ENCODE measurements at regions not wholly inside any gene's neighbourhood (a gene's known extent, or its start where the extent isn't known, plus 50 kb on each side); places are given as distances from the start of the nearest gene placed in this dataset.

- Histone ChIP-seq H3K9me3 (ENCODE audit: control insufficient read depth, low read length) (no peaks in the 10 kb centered on the region), H3K27ac (ENCODE audit: low read depth, low read length, severe bottlenecking) (no peak overlapping the region), H3K4me1 (ENCODE audit: control insufficient read depth, insufficient read depth, low read length, poor library complexity, severe bottlenecking) (no peaks in the 10 kb centered on the region), H3K36me3 (ENCODE audit: control insufficient read depth, insufficient read depth, low read length) (no peaks in the 10 kb centered on the region), H3K4me3 (ENCODE audit: extremely low read depth, insufficient read depth, low read length, poor library complexity, severe bottlenecking) (no peak overlapping the region)
- 85 to 93% methylated on average over 5 to 9 of the region's 11 CpGs for WGBS, 2 experiments (ENCODE audit: insufficient coverage in 2 of 2)
Measured at GRCh38 chr15:81865850-81866537, 179.8 kb downstream of the MEX3B start.

DNA sequence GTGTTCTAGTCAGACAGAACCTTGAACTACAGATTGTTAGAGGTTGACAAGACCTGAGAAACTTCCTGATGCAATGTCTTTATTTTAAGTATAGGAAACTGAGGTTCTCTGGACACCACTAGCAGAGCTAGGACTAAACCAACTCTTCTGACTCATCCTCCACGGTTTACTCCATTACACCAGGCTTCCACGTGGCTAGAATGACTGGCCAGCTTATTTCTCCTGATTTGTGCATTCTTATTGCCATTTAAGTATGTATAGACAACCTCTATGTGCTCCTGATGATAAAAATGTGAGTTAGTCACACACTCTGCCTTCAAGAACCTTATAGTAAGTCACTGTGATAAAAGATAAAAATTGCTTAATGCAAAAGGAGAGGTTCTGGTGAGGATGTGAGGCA, 182.7 kb downstream of the MEX3B start:
- Histone ChIP-seq H3K4me1 (ENCODE audit: control insufficient read depth, insufficient read depth, low read length, poor library complexity, severe bottlenecking) (no peaks in the 10 kb centered on the region), H3K9me3 (ENCODE audit: control insufficient read depth, low read length) (no peaks in the 10 kb centered on the region), H3K27ac (ENCODE audit: low read depth, low read length, severe bottlenecking) (no peak overlapping the region), H3K4me3 (ENCODE audit: extremely low read depth, insufficient read depth, low read length, poor library complexity, severe bottlenecking) (no peak overlapping the region), H3K36me3 (ENCODE audit: control insufficient read depth, insufficient read depth, low read length) (no peaks in the 10 kb centered on the region)
- 80% methylated on average over 1 of the region's 2 CpGs; no CpG with 5 or more reads in 1 of the 2 experiments for WGBS, 2 experiments (ENCODE audit: insufficient coverage in 2 of 2)

DNA sequence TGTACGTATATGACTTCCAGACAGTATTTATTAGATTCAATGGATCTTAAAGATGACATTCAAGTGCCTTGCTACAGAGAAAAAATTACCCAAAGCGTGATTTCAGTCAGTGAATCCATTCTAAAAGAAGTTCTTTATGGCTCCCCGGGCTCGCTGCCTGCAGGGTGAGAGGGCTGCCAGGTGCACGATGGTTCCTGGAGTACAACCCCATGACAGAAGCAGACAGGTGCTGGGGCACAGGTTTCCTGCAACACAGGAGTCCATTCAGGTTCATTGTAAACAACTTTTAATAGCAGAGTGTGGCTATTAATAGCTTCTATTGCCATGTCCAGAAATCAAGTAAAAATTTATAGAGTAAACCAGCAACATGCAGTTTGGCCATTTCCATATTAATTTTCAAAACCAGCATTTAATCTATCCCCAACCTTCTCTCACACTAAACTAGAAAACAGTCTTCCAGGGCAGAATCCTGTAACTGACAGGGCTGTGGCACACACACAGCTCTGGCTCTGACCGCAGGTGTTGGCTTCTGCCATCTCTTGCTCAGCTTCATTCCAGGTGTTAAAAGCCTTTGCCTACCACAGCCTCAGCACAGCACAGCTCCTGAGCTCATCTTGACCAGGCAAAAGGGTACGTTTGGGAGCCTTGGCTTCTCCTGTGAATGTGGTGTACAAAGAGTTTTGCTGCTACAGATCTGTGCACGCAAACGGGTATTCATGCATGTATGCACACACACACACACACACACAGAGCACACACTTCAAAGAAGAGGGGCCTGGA, 185.9 kb downstream of the MEX3B start:
- Histone ChIP-seq H3K4me1 (ENCODE audit: control insufficient read depth, insufficient read depth, low read length, poor library complexity, severe bottlenecking) (no peaks in the 10 kb centered on the region), H3K27ac (ENCODE audit: low read depth, low read length, severe bottlenecking) (no peak overlapping the region), H3K4me3 (ENCODE audit: extremely low read depth, insufficient read depth, low read length, poor library complexity, severe bottlenecking) (no peak overlapping the region), H3K9me3 (ENCODE audit: control insufficient read depth, low read length) (no peaks in the 10 kb centered on the region), H3K36me3 (ENCODE audit: control insufficient read depth, insufficient read depth, low read length) (no peaks in the 10 kb centered on the region)
- WGBS, 2 experiments (ENCODE audit: insufficient coverage in 2 of 2), result 84 to 92% methylated on average over 5 to 6 of the region's 9 CpGs

DNA sequence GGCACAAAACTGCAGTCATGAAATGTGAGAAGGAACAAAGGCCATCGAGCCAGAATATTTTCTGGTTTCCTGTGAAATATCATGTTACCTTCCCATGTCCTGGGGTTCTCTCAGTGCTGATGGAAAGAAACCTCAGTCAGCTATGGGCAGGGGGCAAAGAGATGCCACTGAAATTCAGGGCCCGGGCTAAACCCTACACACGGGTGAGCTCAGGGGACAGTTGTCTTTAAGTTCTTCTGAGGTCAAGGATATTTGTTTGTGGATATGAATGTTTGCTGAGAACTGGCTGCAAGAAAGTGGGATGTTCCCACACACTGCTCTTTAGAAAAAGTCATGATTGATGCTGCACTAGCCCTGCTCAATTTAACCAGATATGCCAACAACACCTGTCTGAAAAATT, 187.2 kb downstream of the MEX3B start:
- no peak overlapping the region for H3K4me3 ChIP-seq (ENCODE audit: extremely low read depth, insufficient read depth, low read length, poor library complexity, severe bottlenecking)
- H3K36me3 ChIP-seq (ENCODE audit: control insufficient read depth, insufficient read depth, low read length), result no peaks in the 10 kb centered on the region
- H3K27ac ChIP-seq (ENCODE audit: low read depth, low read length, severe bottlenecking), result no peak overlapping the region
- WGBS, 2 experiments (ENCODE audit: insufficient coverage in 2 of 2), result 68 to 94% methylated on average over 3 of the region's 3 CpGs
- H3K4me1 ChIP-seq (ENCODE audit: control insufficient read depth, insufficient read depth, low read length, poor library complexity, severe bottlenecking), result no peaks in the 10 kb centered on the region
- H3K9me3 ChIP-seq (ENCODE audit: control insufficient read depth, low read length), result no peaks in the 10 kb centered on the region

DNA sequence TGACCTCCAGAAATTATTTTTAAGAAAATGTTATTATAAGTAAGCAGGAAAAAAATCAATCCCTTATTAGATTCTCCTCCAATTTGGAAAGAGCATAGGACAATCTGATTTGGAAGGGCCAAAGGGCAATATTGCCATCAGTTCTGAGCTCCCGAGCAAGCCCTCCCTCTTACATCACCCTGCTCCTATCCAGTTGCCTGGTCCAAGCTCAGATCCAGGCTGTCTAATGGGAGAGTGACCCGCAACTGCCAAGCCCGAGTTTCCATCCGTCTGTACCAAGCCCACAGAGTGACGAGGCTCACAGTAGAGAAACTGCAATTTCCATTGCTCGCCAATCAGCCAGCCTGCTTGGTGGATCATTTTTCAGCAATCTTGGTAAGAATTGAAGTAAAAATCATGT, 187.7 kb downstream of the MEX3B start:
- WGBS, 2 experiments (ENCODE audit: insufficient coverage in 2 of 2), result 89 to 95% methylated on average over 3 to 5 of the region's 6 CpGs
- no peaks in the 10 kb centered on the region for H3K4me1 ChIP-seq (ENCODE audit: control insufficient read depth, insufficient read depth, low read length, poor library complexity, severe bottlenecking)

GRCh38 chr15:81856634-81857026, 189.2 kb downstream of the MEX3B start:
- no peaks in the 10 kb centered on the region for H3K9me3 ChIP-seq (ENCODE audit: control insufficient read depth, low read length)
- no peak overlapping the region for H3K27ac ChIP-seq (ENCODE audit: low read depth, low read length, severe bottlenecking)
- no peak overlapping the region for H3K4me3 ChIP-seq (ENCODE audit: extremely low read depth, insufficient read depth, low read length, poor library complexity, severe bottlenecking)
- H3K4me1 ChIP-seq (ENCODE audit: control insufficient read depth, insufficient read depth, low read length, poor library complexity, severe bottlenecking), result no peaks in the 10 kb centered on the region
- H3K36me3 ChIP-seq (ENCODE audit: control insufficient read depth, insufficient read depth, low read length), result no peaks in the 10 kb centered on the region

More for the DNA sequence above, 187.7 kb downstream of the MEX3B start:
- no peaks in the 10 kb centered on the region for H3K36me3 ChIP-seq (ENCODE audit: control insufficient read depth, insufficient read depth, low read length)
- H3K27ac ChIP-seq (ENCODE audit: low read depth, low read length, severe bottlenecking), result no peak overlapping the region
- no peaks in the 10 kb centered on the region for H3K9me3 ChIP-seq (ENCODE audit: control insufficient read depth, low read length)
- no peak overlapping the region for H3K4me3 ChIP-seq (ENCODE audit: extremely low read depth, insufficient read depth, low read length, poor library complexity, severe bottlenecking)

GRCh38 chr15:81856001-81856633, 189.7 kb downstream of the MEX3B start:
- no peaks in the 10 kb centered on the region for H3K9me3 ChIP-seq (ENCODE audit: control insufficient read depth, low read length)
- H3K4me3 ChIP-seq (ENCODE audit: extremely low read depth, insufficient read depth, low read length, poor library complexity, severe bottlenecking), result no peak overlapping the region
- H3K27ac ChIP-seq (ENCODE audit: low read depth, low read length, severe bottlenecking), result no peak overlapping the region
- H3K4me1 ChIP-seq (ENCODE audit: control insufficient read depth, insufficient read depth, low read length, poor library complexity, severe bottlenecking), result no peaks in the 10 kb centered on the region
- WGBS, 2 experiments (ENCODE audit: insufficient coverage in 2 of 2), result 87 to 96% methylated on average over 6 of the region's 10 CpGs
- H3K36me3 ChIP-seq (ENCODE audit: control insufficient read depth, insufficient read depth, low read length), result no peaks in the 10 kb centered on the region

DNA sequence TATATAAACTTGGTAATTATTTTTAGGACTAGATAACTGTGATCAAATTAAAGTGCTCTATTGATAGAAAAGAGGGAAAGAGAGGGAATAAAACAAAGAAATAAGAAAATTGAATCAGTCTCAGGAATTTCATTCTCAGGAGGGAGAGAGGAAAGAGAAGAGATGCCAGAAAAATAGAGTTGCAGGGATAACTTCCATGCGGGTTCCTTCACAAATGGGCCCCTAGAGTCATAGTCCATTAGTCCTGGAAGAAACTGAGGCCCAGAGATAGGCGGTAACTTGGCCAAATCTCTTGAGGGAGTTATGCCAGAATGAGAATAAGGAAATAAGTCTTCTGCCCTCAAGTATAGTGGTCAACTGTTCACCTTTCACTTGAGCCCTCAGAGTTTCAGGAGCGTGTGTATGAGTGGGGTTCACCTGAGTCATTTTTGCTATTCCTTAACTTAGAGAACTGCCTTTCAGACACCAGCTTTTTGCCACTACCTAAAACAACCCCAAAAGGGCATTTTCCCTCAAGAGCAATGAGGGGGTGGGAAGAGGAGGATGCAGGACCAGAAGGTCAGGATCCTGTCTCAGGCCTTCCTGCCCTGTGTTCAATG, 192.6 kb downstream of the MEX3B start:
- Histone ChIP-seq H3K36me3 (ENCODE audit: control insufficient read depth, insufficient read depth, low read length) (no peaks in the 10 kb centered on the region), H3K9me3 (ENCODE audit: control insufficient read depth, low read length) (no peaks in the 10 kb centered on the region), H3K4me1 (ENCODE audit: control insufficient read depth, insufficient read depth, low read length, poor library complexity, severe bottlenecking) (no peaks in the 10 kb centered on the region), H3K4me3 (ENCODE audit: extremely low read depth, insufficient read depth, low read length, poor library complexity, severe bottlenecking) (no peak overlapping the region), H3K27ac (ENCODE audit: low read depth, low read length, severe bottlenecking) (no peak overlapping the region)
- 76 to 79% methylated on average over 2 of the region's 3 CpGs for WGBS, 2 experiments (ENCODE audit: insufficient coverage in 2 of 2)

DNA sequence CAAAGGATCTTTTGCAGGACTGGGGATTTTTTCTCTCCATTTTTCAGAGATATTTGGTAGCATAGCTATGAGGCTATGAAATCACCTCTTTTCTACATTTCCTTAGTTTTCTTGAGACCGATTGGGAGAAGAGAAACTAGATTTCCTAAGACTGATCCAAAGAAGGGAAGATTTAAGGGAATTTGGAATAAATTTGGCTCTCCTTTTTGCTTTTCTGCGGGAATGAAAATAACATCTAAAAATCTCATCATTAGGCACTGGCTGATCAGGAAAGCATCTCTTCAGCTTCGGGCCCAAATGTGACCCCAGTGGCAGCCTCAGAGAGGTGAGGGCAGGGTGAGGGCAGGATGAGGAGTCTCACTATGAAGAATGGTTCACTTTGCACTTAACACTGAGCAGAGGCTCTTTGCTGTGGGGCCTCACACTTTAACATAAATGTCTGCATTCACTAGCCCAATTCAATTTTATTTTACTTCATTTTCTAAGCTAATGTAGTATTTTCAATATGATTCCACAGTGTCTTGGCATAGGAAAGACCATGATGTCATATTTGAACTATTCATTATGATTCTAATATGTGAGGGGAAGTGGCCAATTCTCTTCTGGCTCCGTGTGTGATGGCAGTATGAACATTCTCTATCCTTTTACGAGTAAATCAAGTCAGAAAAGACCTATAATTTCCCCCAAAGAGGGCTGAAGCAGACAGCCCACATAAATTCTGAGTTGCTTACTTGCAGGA, 193.2 kb downstream of the MEX3B start:
- Histone ChIP-seq H3K4me1 (ENCODE audit: control insufficient read depth, insufficient read depth, low read length, poor library complexity, severe bottlenecking) (no peaks in the 10 kb centered on the region), H3K36me3 (ENCODE audit: control insufficient read depth, insufficient read depth, low read length) (no peaks in the 10 kb centered on the region), H3K27ac (ENCODE audit: low read depth, low read length, severe bottlenecking) (no peak overlapping the region), H3K4me3 (ENCODE audit: extremely low read depth, insufficient read depth, low read length, poor library complexity, severe bottlenecking) (no peak overlapping the region), H3K9me3 (ENCODE audit: control insufficient read depth, low read length) (no peaks in the 10 kb centered on the region)
- WGBS, 2 experiments (ENCODE audit: insufficient coverage in 2 of 2), result 100% methylated on average over 1 of the region's 5 CpGs

DNA sequence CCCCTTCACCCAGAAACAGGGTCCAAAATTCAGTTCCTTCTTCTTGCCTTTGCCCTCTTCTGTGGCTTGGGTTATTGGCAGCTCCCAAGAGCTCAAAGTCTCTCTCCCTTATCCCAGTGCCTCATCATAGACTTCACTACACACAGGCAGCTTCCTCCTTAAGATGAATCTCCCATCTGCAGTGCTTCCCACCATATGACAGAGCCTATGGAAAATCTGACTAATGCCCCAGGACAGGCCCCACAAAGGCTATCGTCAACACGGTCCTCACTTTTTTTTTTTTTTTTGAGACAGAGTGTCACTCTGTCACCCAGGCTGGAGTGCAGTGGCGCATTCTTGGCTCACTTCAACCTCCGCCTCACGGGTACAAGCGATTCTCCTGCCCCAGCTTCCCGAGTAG, 194.1 kb downstream of the MEX3B start:
- Histone ChIP-seq H3K4me1 (ENCODE audit: control insufficient read depth, insufficient read depth, low read length, poor library complexity, severe bottlenecking) (no peaks in the 10 kb centered on the region), H3K27ac (ENCODE audit: low read depth, low read length, severe bottlenecking) (no peak overlapping the region), H3K4me3 (ENCODE audit: extremely low read depth, insufficient read depth, low read length, poor library complexity, severe bottlenecking) (no peak overlapping the region), H3K9me3 (ENCODE audit: control insufficient read depth, low read length) (no peaks in the 10 kb centered on the region), H3K36me3 (ENCODE audit: control insufficient read depth, insufficient read depth, low read length) (no peaks in the 10 kb centered on the region)
- 78 to 94% methylated on average over 2 to 6 of the region's 7 CpGs for WGBS, 2 experiments (ENCODE audit: insufficient coverage in 2 of 2)
